Fibroblast of skin of right quadriceps (primary cell): ENCODE measurements at regions not wholly inside any gene's neighbourhood (a gene's known extent, or its start where the extent isn't known, plus 50 kb on each side); places are given as distances from the start of the nearest gene placed in this dataset.

Experiments used
- DNase-seq: peaks from one replicate; pipeline ENCODE4 v3.0.0-alpha.2; 2013

GRCh38 chr18:57991552-57991951 lies 52.5 kb upstream of the NEDD4L start:
- no peak for DNase-seq

GRCh38 chr18:57989536-57989935 lies 54.5 kb upstream of the NEDD4L start:
- DNase-seq = no peak

GRCh38 chr18:57984490-57985115 lies 59.4 kb upstream of the NEDD4L start:
- DNase-seq = no peak

GRCh38 chr18:57983965-57984364 lies 60.1 kb upstream of the NEDD4L start:
- no peak for DNase-seq

- no peak for DNase-seq
Observed at GRCh38 chr18:57983472-57983871, 60.6 kb upstream of the NEDD4L start.

GRCh38 chr18:57982372-57983021 lies 61.5 kb upstream of the NEDD4L start:
- no peak for DNase-seq

- DNase-seq = no peak
Observed at GRCh38 chr18:57981308-57982028, 62.6 kb upstream of the NEDD4L start.

- DNase-seq = no peak
Observed at GRCh38 chr18:57980573-57981307, 63.3 kb upstream of the NEDD4L start.

GRCh38 chr18:57976230-57976773 lies 67.7 kb upstream of the NEDD4L start:
- no peak for DNase-seq

- no peak for DNase-seq
Observed at GRCh38 chr18:57975805-57976204, 68.2 kb upstream of the NEDD4L start.

- DNase-seq = no peak
Observed at GRCh38 chr18:57974585-57975265, 69.3 kb upstream of the NEDD4L start.

- no peak for DNase-seq
Observed at GRCh38 chr18:57973889-57974288, 70.1 kb upstream of the NEDD4L start.

GRCh38 chr18:57970356-57971095 lies 73.5 kb upstream of the NEDD4L start:
- no peak for DNase-seq

- DNase-seq = no peak
Observed at GRCh38 chr18:57969824-57970223, 74.2 kb upstream of the NEDD4L start.

GRCh38 chr18:57965246-57965645 lies 78.8 kb upstream of the NEDD4L start:
- no peak for DNase-seq

GRCh38 chr18:57961876-57962505 lies 82.0 kb upstream of the NEDD4L start:
- peak; percentile 9 for DNase-seq

- DNase-seq = no peak
Observed at GRCh38 chr18:57961411-57961810, 82.6 kb upstream of the NEDD4L start.

- DNase-seq = peak; percentile 42
Observed at GRCh38 chr18:57959278-57959677, 84.7 kb upstream of the NEDD4L start.

- no peak for DNase-seq
Observed at GRCh38 chr18:57957210-57957609, 86.8 kb upstream of the NEDD4L start.

GRCh38 chr18:57956491-57956890 lies 87.5 kb upstream of the NEDD4L start:
- DNase-seq = no peak

- DNase-seq = no peak
Observed at GRCh38 chr18:57954935-57955334, 89.1 kb upstream of the NEDD4L start.
